IMR-90 (cell line): ENCODE measurements at regions not wholly inside any gene's neighbourhood (a gene's known extent, or its start where the extent isn't known, plus 50 kb on each side); places are given as distances from the start of the nearest gene placed in this dataset.

Source experiments
- ATAC-seq: fragments of 200-7000 bp; cut with Tn5 transposase; 2 replicates; pipeline ENCODE4 v1.9.1; 2020; ENCODE audit warnings: low read depth, mild to moderate bottlenecking, moderate library complexity
- BruUV-seq: library from RNA; stranded (reverse); fragments of 400-500 nt; replicated peaks from 2 replicates; lab custom pipeline; 2021; lab: Mats Ljungman, UMichigan
- CTCF ChIA-PET: fragments of 300-600 bp; formaldehyde crosslinking; extraction: SDS; loops from one replicate; lab custom pipeline; 2021; ENCODE audit warnings: antibody characterized with exemption; lab: Yijun Ruan, JAX
- POLR2A ChIA-PET: fragments of 300-600 bp; sonication (Branson Sonifier 250); formaldehyde crosslinking; loops from one replicate; lab custom pipeline; 2022; ENCODE audit warnings: antibody characterized with exemption; ENCODE audit not compliant: unreplicated experiment; lab: Charles Lee
- DNase-seq: peaks from one replicate; pipeline ENCODE4 v3.0.0; 2013
- H2AFZ ChIP-seq: replicated peaks from 2 replicates; pipeline ENCODE3; 2013; ENCODE audit warnings: low read length, mild to moderate bottlenecking; ENCODE audit not compliant: poor library complexity
- H2AK5ac ChIP-seq: 2 replicates; pipeline ENCODE4 v1.6.1; 2013; ENCODE audit warnings: low read depth, low read length, inconsistent platforms
- H2AK9ac ChIP-seq: replicated peaks from 2 replicates; pipeline ENCODE3; 2013; ENCODE audit warnings: mild to moderate bottlenecking, low read depth, low read length, moderate library complexity; ENCODE audit not compliant: poor library complexity
- H2BK120ac ChIP-seq: 2 replicates; pipeline ENCODE4 v1.6.1; 2013; ENCODE audit warnings: low read depth, low read length, inconsistent platforms
- H2BK15ac ChIP-seq: 3 replicates; pipeline ENCODE4 v1.6.1; 2013; ENCODE audit warnings: low read depth, low read length, inconsistent platforms
- H2BK20ac ChIP-seq: 2 replicates; pipeline ENCODE4 v1.6.1; 2013; ENCODE audit warnings: low read depth, mild to moderate bottlenecking, inconsistent platforms, low read length, moderate library complexity
- H2BK5ac ChIP-seq: 2 replicates; pipeline ENCODE4 v1.6.1; 2013; ENCODE audit warnings: mild to moderate bottlenecking, low read depth, low read length, inconsistent platforms; ENCODE audit not compliant: poor library complexity, severe bottlenecking
- H3K14ac ChIP-seq: replicated peaks from 2 replicates; pipeline ENCODE4 v1.6.1; 2013; ENCODE audit warnings: low read depth, low read length, inconsistent platforms
- H3K18ac ChIP-seq: 2 replicates; pipeline ENCODE4 v1.6.1; 2013; ENCODE audit warnings: low read depth, low read length, control low read depth
- H3K23ac ChIP-seq: 2 replicates; pipeline ENCODE4 v1.6.1; 2013; ENCODE audit warnings: low read depth, low read length, inconsistent platforms
- H3K27ac ChIP-seq: 2 replicates; pipeline ENCODE4 v1.5.1; 2013; ENCODE audit warnings: mild to moderate bottlenecking, control low read depth, low read length; ENCODE audit not compliant: insufficient read depth
- H3K27me3 ChIP-seq: 2 replicates; pipeline ENCODE4 v1.6.1; 2013; ENCODE audit warnings: low read length; ENCODE audit not compliant: control insufficient read depth, insufficient read depth
- H3K36me3 ChIP-seq: 2 replicates; pipeline ENCODE4 v1.6.1; 2013; ENCODE audit warnings: low read length, mixed read lengths; ENCODE audit not compliant: control insufficient read depth, insufficient read depth
- H3K4ac ChIP-seq: 2 replicates; pipeline ENCODE4 v1.6.1; 2013; ENCODE audit warnings: low read depth, low read length, inconsistent platforms
- H3K4me1 ChIP-seq: 2 replicates; pipeline ENCODE4 v1.6.1; 2013; ENCODE audit warnings: low read length, mixed read lengths; ENCODE audit not compliant: control insufficient read depth, insufficient read depth
- H3K4me2 ChIP-seq: 2 replicates; pipeline ENCODE4 v1.6.1; 2013; ENCODE audit warnings: low read depth, mild to moderate bottlenecking, control low read depth, low read length, moderate library complexity
- H3K4me3 ChIP-seq: 2 replicates; pipeline ENCODE4 v1.5.1; 2013; ENCODE audit warnings: low read depth, mild to moderate bottlenecking, control low read depth, low read length, moderate library complexity; ENCODE audit not compliant: insufficient read depth
- H3K56ac ChIP-seq: 2 replicates; pipeline ENCODE4 v1.6.1; 2013; ENCODE audit warnings: low read length, inconsistent platforms; ENCODE audit not compliant: insufficient read depth; ENCODE audit errors: extremely low read depth
- H3K79me1 ChIP-seq, 2 experiments: 2 replicates each; pipeline ENCODE4 v1.6.1; 2013; ENCODE audit warnings: low read length in 2 of 2, inconsistent platforms in 1 of 2, low read depth in 1 of 2
- H3K9ac ChIP-seq: 2 replicates; pipeline ENCODE4 v1.6.1; 2013; ENCODE audit warnings: low read depth, low read length, control low read depth
- H3K9me1 ChIP-seq: 2 replicates; pipeline ENCODE4 v1.6.1; 2013; ENCODE audit warnings: low read length, inconsistent platforms; ENCODE audit not compliant: insufficient read depth
- H3K9me3 ChIP-seq: 2 replicates; pipeline ENCODE4 v1.6.1; 2013; ENCODE audit warnings: low read length; ENCODE audit not compliant: control insufficient read depth, insufficient read depth
- H4K20me1 ChIP-seq: 2 replicates; pipeline ENCODE4 v1.6.1; 2013; ENCODE audit warnings: low read length, inconsistent platforms; ENCODE audit not compliant: insufficient read depth
- H4K5ac ChIP-seq: 2 replicates; pipeline ENCODE4 v1.6.1; 2013; ENCODE audit warnings: mild to moderate bottlenecking, low read depth, low read length, control low read depth
- H4K8ac ChIP-seq, 2 experiments: 2 replicates each; pipeline ENCODE4 v1.6.1; 2013; ENCODE audit warnings: low read depth in 2 of 2, low read length in 2 of 2, control low read depth in 1 of 2, inconsistent platforms in 1 of 2
- H4K91ac ChIP-seq: 2 replicates; pipeline ENCODE4 v1.6.1; 2013; ENCODE audit warnings: low read depth, low read length, inconsistent platforms; ENCODE audit not compliant: insufficient read depth
- BHLHE40 ChIP-seq: fragments of 150-350 bp; IDR thresholded peaks from 2 replicates; pipeline ENCODE4 v1.6.1; 2016; ENCODE audit warnings: mild to moderate bottlenecking, low read depth, low read length
- CEBPB ChIP-seq: IDR thresholded peaks from 2 replicates; pipeline ENCODE4 v1.6.1; 2012; ENCODE audit warnings: low read depth, low read length, improper control_type of control experiment
- CHD1 ChIP-seq: IDR thresholded peaks from 2 replicates; pipeline ENCODE4 v1.6.1; 2012; ENCODE audit warnings: low read depth, low read length, improper control_type of control experiment
- CTCF ChIP-seq: conservative IDR thresholded peaks from 2 replicates; pipeline ENCODE4 v1.5.1; 2012; ENCODE audit warnings: mild to moderate bottlenecking, low read depth, low read length, improper control_type of control experiment
- ELK1 ChIP-seq: fragments of 150-350 bp; IDR thresholded peaks from 2 replicates; pipeline ENCODE4 v1.6.1; 2016; ENCODE audit warnings: low read depth, mild to moderate bottlenecking, low read length, moderate library complexity, borderline replicate concordance
- FOS ChIP-seq: fragments of 150-350 bp; IDR thresholded peaks from 2 replicates; pipeline ENCODE4 v1.6.1; 2016; ENCODE audit warnings: low read depth, low read length
- MAFK ChIP-seq: IDR thresholded peaks from 2 replicates; pipeline ENCODE4 v1.6.1; 2012; ENCODE audit warnings: low read depth, low read length, improper control_type of control experiment
- MAZ ChIP-seq: IDR thresholded peaks from 2 replicates; pipeline ENCODE4 v1.6.1; 2012; ENCODE audit warnings: low read depth, mild to moderate bottlenecking, low read length, improper control_type of control experiment, moderate library complexity, borderline replicate concordance
- MXI1 ChIP-seq: IDR thresholded peaks from 2 replicates; pipeline ENCODE4 v1.6.1; 2012; ENCODE audit warnings: low read depth, mild to moderate bottlenecking, low read length, moderate library complexity, borderline replicate concordance
- NFE2L2 ChIP-seq: fragments of 150-350 bp; IDR thresholded peaks from 2 replicates; pipeline ENCODE4 v1.6.1; 2016; ENCODE audit warnings: low read depth, mild to moderate bottlenecking, low read length
- POLR2A ChIP-seq: IDR thresholded peaks from 2 replicates; pipeline ENCODE4 v1.6.1; 2012; ENCODE audit warnings: mild to moderate bottlenecking, low read depth, low read length
- RAD21 ChIP-seq: IDR thresholded peaks from 2 replicates; pipeline ENCODE4 v1.6.1; 2012; ENCODE audit warnings: low read length, improper control_type of control experiment
- RCOR1 ChIP-seq: IDR thresholded peaks from 2 replicates; pipeline ENCODE4 v1.6.1; 2012; ENCODE audit warnings: mild to moderate bottlenecking, low read length, improper control_type of control experiment; ENCODE audit not compliant: insufficient replicate concordance
- RFX5 ChIP-seq: IDR thresholded peaks from 2 replicates; pipeline ENCODE4 v1.8.0; 2012; ENCODE audit warnings: low read depth, mild to moderate bottlenecking, low read length, moderate library complexity
- SMC3 ChIP-seq: fragments of 150-350 bp; IDR thresholded peaks from 2 replicates; pipeline ENCODE4 v1.6.1; 2016; ENCODE audit warnings: low read depth, mild to moderate bottlenecking, antibody characterized with exemption, low read length, moderate library complexity
- USF2 ChIP-seq: fragments of 150-350 bp; IDR thresholded peaks from 2 replicates; pipeline ENCODE4 v1.6.1; 2017; ENCODE audit warnings: mild to moderate bottlenecking, antibody characterized with exemption, low read length, low read depth
- WGBS, 2 experiments: methylation state at CpG; one replicate each; pipeline versions ENCODE4 v1.1.5 to v1.1.7; 2013; ENCODE audit warnings: missing lambda C conversion rate in 2 of 2; ENCODE audit not compliant: insufficient read length in 1 of 2; ENCODE audit errors: extremely low coverage in 2 of 2; 5-methylcytosine and 5-hydroxymethylcytosine counted together
- dilution Hi-C: fragments of 300-500 bp; cut with HindIII; formaldehyde crosslinking; loops from one replicate; pipeline ENCODE4 v1.14.3; 2018; ENCODE audit warnings: low sequenced_read_pairs; ENCODE audit not compliant: unreplicated experiment
- in situ Hi-C: fragments of 300-500 bp; cut with MboI; formaldehyde crosslinking; loops from 3 replicates; pipeline ENCODE4 v1.14.3; 2019; ENCODE audit warnings: low sequenced_read_pairs, inconsistent platforms, mixed read lengths
- intact Hi-C: fragments of 100-400 bp; cut with micrococcal nuclease; formaldehyde crosslinking; loops from 2 replicates; pipeline ENCODE4 v1.10.0; 2022

GRCh38 chr1:13916530-13916929 is 216.5 kb downstream of the PRDM2 start:
- H2AFZ ChIP-seq, result no peak overlapping the region
- H3K27ac ChIP-seq, result no peak overlapping the region
- no peak overlapping the region for H4K8ac ChIP-seq
- H3K4me1 ChIP-seq, result no peaks in the 10 kb centered on the region
- H3K4me3 ChIP-seq, result no peak overlapping the region
- no peak overlapping the region for H2AK5ac ChIP-seq
- H2AK9ac ChIP-seq, result no peak overlapping the region
- H3K14ac ChIP-seq, result no peak overlapping the region
- in situ Hi-C loops, result no loop called here
- no TSS peak for BruUV-seq
- no peak overlapping the region for H2BK120ac ChIP-seq
- DNase-seq (no peak), ATAC-seq (no peak)
- dilution Hi-C loops, result no loop called here
- H3K4me2 ChIP-seq, result no peak overlapping the region
- no peaks in the 10 kb centered on the region for H4K20me1 ChIP-seq
- H2BK15ac ChIP-seq, result no peak overlapping the region
- H3K27me3 ChIP-seq, result no peaks in the 10 kb centered on the region
- no peaks in the 10 kb centered on the region for H3K36me3 ChIP-seq
- H4K91ac ChIP-seq, result no peak overlapping the region
- H3K56ac ChIP-seq, result no peak overlapping the region
- H4K5ac ChIP-seq, result no peak overlapping the region
- H3K9me3 ChIP-seq, result peaks cover 19% of the 10 kb centered on the region
- H2BK5ac ChIP-seq, result no peak overlapping the region
- TF ChIP-seq MXI1 (no peak), RAD21 (no peak), CEBPB (no peak), CHD1 (no peak), NFE2L2 (no peak), USF2 (no peak), MAFK (no peak), RCOR1 (no peak), RFX5 (no peak), SMC3 (no peak), BHLHE40 (no peak), CTCF (no peak), FOS (no peak), MAZ (no peak), POLR2A (no peak), ELK1 (no peak)
- no peak overlapping the region for H3K9ac ChIP-seq
- H3K79me1 ChIP-seq, result no peaks in the 10 kb centered on the region
- H3K4ac ChIP-seq, result no peak overlapping the region
- ChIA-PET CTCF (no interaction called here), POLR2A (no interaction called here)
- WGBS, 2 experiments, result no CpG with 5 or more reads among the region's 3 CpGs
- intact Hi-C loops, result no loop called here
- H3K18ac ChIP-seq, result no peak overlapping the region
- no peaks in the 10 kb centered on the region for H3K9me1 ChIP-seq
- H3K23ac ChIP-seq, result no peak overlapping the region
- H2BK20ac ChIP-seq, result no peak overlapping the region
